Fibroblast of skin of right biceps (primary cell): ENCODE measurements at regions not wholly inside any gene's neighbourhood (a gene's known extent, or its start where the extent isn't known, plus 50 kb on each side); places are given as distances from the start of the nearest gene placed in this dataset.
"Not testable (repeated sequence)": the region's sequence is repeated elsewhere in the genome, so short reads cannot be mapped to it uniquely, and the experiment has no call there.

Experiments used
- DNase-seq: peaks from one replicate; pipeline ENCODE4 v3.0.0-alpha.2; 2013

- DNase-seq, result no peak
Measured at GRCh38 chr2:137892739-137893138, 71.5 kb upstream of the HNMT start.

GRCh38 chr2:137893145-137893544 lies 71.1 kb upstream of the HNMT start:
- no peak for DNase-seq

DNA sequence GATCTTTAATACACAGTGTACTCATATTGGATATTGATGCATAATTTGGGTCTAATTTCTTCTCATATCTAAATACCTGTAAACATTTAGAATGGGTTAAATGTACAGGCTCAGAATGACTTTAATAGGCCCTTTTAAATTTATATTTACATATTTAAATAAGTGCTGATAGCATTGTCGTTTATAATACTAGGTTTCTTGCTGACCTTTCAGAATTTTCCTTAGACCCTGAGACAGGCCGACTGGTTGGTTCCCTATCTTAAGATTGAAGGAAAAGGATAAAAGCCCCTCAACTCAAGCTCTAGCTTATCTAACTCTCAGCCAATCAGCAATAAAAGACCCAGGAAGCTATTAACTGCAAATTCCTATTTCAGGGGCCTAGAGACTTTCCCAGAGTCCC lies 67.8 kb upstream of the HNMT start:
- no peak for DNase-seq

DNA sequence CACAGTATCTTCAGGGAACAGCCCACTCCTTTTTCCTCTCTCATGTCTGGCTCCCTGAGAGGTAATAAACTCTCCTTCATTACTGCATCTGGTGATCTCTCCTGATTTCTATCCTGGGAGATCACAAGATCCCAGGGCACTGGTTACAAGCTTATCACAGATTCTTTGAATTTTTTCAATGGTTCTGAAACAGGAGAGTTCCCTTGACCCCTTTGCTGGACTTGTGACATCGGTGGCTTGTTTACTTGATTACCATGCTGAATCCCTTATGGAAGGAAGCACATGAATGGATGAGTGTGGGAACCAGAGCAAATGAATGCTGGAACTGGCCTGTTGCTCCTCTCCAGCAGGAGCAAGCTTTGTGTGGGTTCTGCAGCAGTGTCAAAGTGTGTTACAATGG lies 67.2 kb upstream of the HNMT start:
- no peak for DNase-seq

DNA sequence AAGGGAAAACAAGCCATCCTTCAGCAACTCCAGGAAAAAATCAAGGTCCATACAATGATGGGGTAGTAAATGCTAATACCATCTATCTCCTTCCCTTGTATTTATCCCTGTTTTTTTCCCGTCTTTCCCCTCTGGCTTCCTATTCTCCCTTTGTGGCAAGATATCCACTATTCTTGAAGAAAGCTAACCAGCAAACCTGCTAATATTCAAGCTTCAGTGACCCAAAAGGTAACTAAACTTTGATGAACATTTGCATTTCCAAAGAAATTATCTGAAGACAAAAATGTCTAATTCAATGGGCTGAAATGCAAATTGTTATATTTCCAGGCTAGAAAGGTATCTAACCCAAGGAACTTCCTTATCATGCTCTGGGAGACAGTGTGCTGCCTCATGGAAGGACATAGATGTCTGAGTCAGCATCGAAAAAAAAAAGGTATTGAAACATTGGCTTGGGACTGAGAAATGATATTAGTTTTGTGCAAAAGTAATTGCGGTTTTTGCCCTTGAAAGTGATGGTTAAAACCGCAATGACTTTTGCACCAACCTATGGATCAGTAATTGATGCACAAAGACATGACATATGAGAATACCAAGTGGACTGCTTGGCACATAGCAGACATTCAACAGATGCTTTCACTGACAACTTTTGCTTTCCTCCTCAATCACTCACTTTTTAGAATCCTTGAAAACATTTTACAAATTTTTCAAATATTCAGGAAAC lies 63.7 kb upstream of the HNMT start:
- DNase-seq, result no peak

- peak; percentile 10 for DNase-seq
Measured at GRCh38 chr2:137910641-137911040, 53.6 kb upstream of the HNMT start.

GRCh38 chr2:137912371-137912770 lies 51.9 kb upstream of the HNMT start:
- no peak for DNase-seq

GRCh38 chr2:137913169-137913568 lies 51.1 kb upstream of the HNMT start:
- DNase-seq, result no peak

- DNase-seq, result not testable (repeated sequence)
Measured at GRCh38 chr2:137913648-137914047, 50.6 kb upstream of the HNMT start.
